IPS-20b (cell line): ENCODE measurements at regions not wholly inside any gene's neighbourhood (a gene's known extent, or its start where the extent isn't known, plus 50 kb on each side); places are given as distances from the start of the nearest gene placed in this dataset.

ENCODE experiments used
- H3K27ac ChIP-seq: one replicate; pipeline ENCODE4 v1.5.1; 2013; ENCODE audit warnings: low read length
- H3K27me3 ChIP-seq: 2 replicates; pipeline ENCODE4 v1.6.1; 2013; ENCODE audit warnings: mild to moderate bottlenecking, low read length, inconsistent platforms; ENCODE audit not compliant: insufficient read depth
- H3K36me3 ChIP-seq: 2 replicates; pipeline ENCODE4 v1.6.1; 2013; ENCODE audit warnings: low read depth, mild to moderate bottlenecking, inconsistent platforms, low read length, moderate library complexity; ENCODE audit not compliant: insufficient read depth
- H3K4me1 ChIP-seq: 2 replicates; pipeline ENCODE4 v1.6.1; 2013; ENCODE audit warnings: mild to moderate bottlenecking, control low read depth, inconsistent platforms, low read length, moderate library complexity; ENCODE audit not compliant: insufficient read depth
- H3K4me3 ChIP-seq: 2 replicates; pipeline ENCODE4 v1.5.1; 2013; ENCODE audit warnings: mild to moderate bottlenecking, low read length, inconsistent platforms
- H3K9ac ChIP-seq: 2 replicates; pipeline ENCODE4 v1.6.1; 2013; ENCODE audit warnings: low read depth, mild to moderate bottlenecking, inconsistent platforms, low read length, moderate library complexity
- H3K9me3 ChIP-seq: 2 replicates; pipeline ENCODE4 v1.6.1; 2013; ENCODE audit warnings: mild to moderate bottlenecking, low read depth, low read length, inconsistent platforms; ENCODE audit not compliant: insufficient read depth

GRCh38 chr3:99256788-99257187 lies 355.3 kb upstream of the DCBLD2 start:
- H3K27ac ChIP-seq: no peak overlapping the region
- peaks cover 5% of the 10 kb centered on the region for H3K9me3 ChIP-seq
- peaks cover 6% of the 10 kb centered on the region; the same call in 1 of the 2 replicates for H3K4me1 ChIP-seq
- no peak overlapping the region for H3K9ac ChIP-seq
- H3K4me3 ChIP-seq: no peak overlapping the region
- H3K27me3 ChIP-seq: no peaks in the 10 kb centered on the region
- H3K36me3 ChIP-seq: no peaks in the 10 kb centered on the region

DNA sequence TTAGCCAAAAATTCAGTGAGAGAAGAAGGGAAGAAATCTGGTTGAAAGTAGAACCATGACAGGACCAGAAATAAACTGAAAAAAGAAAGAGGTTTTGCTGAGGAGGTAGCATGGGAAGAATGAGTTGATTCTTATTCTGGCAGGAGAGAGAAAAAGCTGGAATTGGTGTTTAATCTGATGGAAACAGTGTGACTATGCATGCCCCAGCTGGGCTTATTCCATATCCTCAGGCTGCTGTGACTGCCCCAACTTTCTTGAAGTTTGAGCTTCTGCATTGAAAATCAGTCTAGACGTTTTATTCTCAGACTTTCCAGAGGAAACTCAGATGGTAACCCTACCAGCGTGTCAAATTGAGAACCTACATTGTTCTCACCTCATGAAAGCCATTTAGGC lies 352.5 kb upstream of the DCBLD2 start:
- Histone ChIP-seq H3K4me3 (no peak overlapping the region), H3K27me3 (no peaks in the 10 kb centered on the region)

GRCh38 chr3:99250821-99251355 lies 349.4 kb upstream of the DCBLD2 start:
- H3K36me3 ChIP-seq: no peaks in the 10 kb centered on the region
- no peaks in the 10 kb centered on the region for H3K9me3 ChIP-seq
- no peaks in the 10 kb centered on the region for H3K27me3 ChIP-seq
- no peak overlapping the region for H3K4me3 ChIP-seq
- peaks cover 3% of the 10 kb centered on the region; the same call in 1 of the 2 replicates for H3K4me1 ChIP-seq
- no peak overlapping the region for H3K9ac ChIP-seq
- no peak overlapping the region for H3K27ac ChIP-seq

More for the DNA sequence above, 352.5 kb upstream of the DCBLD2 start:
- Histone ChIP-seq H3K36me3 (no peaks in the 10 kb centered on the region), H3K4me1 (peaks cover 6% of the 10 kb centered on the region; the same call in 1 of the 2 replicates), H3K27ac (no peak overlapping the region), H3K9ac (no peak overlapping the region), H3K9me3 (peaks cover 5% of the 10 kb centered on the region)

DNA sequence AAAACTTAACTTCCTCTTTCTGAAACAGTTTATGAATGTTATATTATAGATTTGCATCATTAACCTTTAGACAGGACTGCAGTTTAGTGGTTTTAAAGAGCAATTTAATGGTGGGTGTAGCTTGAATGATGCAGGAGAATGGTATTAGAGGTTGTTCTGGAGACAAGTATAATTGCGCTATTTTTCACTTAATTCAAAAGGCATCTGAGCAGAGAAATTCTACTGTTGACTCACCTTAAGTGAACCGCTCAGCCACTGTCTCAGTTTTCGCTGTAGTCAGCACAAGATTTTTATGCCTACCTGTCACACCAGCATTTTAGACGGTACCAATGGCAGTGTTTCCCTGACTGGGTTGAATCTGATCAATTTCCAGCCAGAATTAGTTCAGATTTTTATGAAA lies 348.8 kb upstream of the DCBLD2 start:
- H3K27me3 ChIP-seq: no peaks in the 10 kb centered on the region
- H3K9ac ChIP-seq: no peak overlapping the region
- H3K4me1 ChIP-seq: peaks cover 3% of the 10 kb centered on the region; the same call in 1 of the 2 replicates
- no peak overlapping the region for H3K27ac ChIP-seq
- H3K9me3 ChIP-seq: no peaks in the 10 kb centered on the region
- H3K36me3 ChIP-seq: no peaks in the 10 kb centered on the region
- no peak overlapping the region for H3K4me3 ChIP-seq

DNA sequence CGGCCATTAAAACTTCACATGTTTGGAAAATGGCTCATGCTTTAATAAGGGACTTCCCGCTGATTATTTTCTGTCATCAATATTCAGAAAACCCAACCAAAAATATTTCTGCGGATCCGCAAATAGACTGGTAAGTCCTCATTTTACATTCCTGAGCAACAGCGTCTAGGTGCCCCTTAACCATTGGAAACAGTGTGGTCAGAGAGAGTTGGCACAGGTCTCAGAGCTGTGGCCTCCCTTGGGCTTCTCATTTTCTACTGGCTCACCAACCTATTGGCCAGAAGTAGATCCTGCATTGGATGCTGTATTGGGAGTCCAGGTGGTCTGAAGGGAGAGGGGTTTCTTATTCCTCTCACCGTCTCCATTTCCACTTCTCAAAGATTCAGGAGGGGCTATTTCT lies 348.1 kb upstream of the DCBLD2 start:
- H3K4me1 ChIP-seq: peaks cover 3% of the 10 kb centered on the region; the same call in 1 of the 2 replicates
- H3K4me3 ChIP-seq: no peak overlapping the region
- no peaks in the 10 kb centered on the region for H3K9me3 ChIP-seq
- H3K27me3 ChIP-seq: no peaks in the 10 kb centered on the region
- H3K9ac ChIP-seq: no peak overlapping the region
- H3K27ac ChIP-seq: no peak overlapping the region
- no peaks in the 10 kb centered on the region for H3K36me3 ChIP-seq

DNA sequence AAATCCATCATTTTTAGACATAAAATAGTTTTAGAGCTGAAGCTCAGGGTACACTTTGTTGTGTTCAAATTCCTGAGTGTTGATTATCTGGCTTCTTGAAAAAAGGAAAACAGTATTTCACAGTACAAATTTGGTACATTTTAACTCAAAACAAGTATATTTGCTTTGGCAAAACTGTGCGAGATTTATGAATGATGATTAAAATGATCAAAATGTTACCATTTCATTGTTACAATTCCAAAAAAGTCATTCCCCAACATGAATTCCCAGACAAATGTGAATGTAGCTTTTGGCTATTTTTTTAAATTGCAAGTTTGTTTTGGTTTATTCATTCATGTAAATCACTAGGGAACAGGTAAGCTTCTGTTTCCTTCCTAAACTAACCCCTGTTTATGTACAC lies 347.4 kb upstream of the DCBLD2 start:
- H3K27ac ChIP-seq: no peak overlapping the region
- no peaks in the 10 kb centered on the region for H3K27me3 ChIP-seq
- H3K4me1 ChIP-seq: peaks cover 3% of the 10 kb centered on the region; the same call in 1 of the 2 replicates
- no peaks in the 10 kb centered on the region for H3K9me3 ChIP-seq
- no peak overlapping the region for H3K9ac ChIP-seq
- no peak overlapping the region for H3K4me3 ChIP-seq
- H3K36me3 ChIP-seq: no peaks in the 10 kb centered on the region

GRCh38 chr3:99248130-99248529 lies 346.6 kb upstream of the DCBLD2 start:
- H3K9me3 ChIP-seq: no peaks in the 10 kb centered on the region
- no peaks in the 10 kb centered on the region for H3K27me3 ChIP-seq
- peaks cover 3% of the 10 kb centered on the region; the same call in 1 of the 2 replicates for H3K4me1 ChIP-seq
- no peak overlapping the region for H3K4me3 ChIP-seq
- no peak overlapping the region for H3K9ac ChIP-seq
- H3K27ac ChIP-seq: no peak overlapping the region
- no peaks in the 10 kb centered on the region for H3K36me3 ChIP-seq

DNA sequence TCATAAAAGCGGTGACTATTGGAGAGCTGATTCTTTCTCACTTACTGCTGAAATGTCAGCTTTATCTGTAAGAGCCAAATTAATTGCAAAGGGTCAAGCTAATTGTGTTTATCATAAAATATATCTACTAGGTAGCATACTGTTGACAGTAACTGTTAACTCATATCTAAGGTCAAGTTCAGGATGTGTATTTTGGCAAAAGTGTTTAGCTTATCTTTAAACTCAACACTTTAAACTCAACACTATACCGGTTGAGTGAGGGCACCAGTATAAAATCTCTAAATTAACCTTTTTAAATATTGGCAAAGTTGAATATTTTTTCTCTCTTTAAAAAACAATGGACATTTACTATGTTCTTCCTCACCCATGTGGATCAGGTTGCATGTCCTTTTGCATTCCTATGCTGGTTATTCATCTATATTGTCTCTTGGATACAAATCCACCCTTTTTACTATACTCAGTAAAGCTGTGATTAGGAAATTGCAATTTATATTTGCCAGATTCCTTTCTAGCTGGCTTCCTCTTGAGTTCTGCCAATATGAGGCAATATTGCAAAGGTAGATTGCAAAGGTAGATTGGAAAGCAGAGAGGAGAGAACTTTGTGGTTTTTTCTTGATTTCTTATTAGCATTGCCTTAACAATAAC lies 344.6 kb upstream of the DCBLD2 start:
- Histone ChIP-seq H3K4me3 (no peak overlapping the region), H3K27ac (no peak overlapping the region), H3K9me3 (no peaks in the 10 kb centered on the region), H3K4me1 (peaks cover 3% of the 10 kb centered on the region; the same call in 1 of the 2 replicates), H3K36me3 (no peaks in the 10 kb centered on the region), H3K27me3 (no peaks in the 10 kb centered on the region), H3K9ac (no peak overlapping the region)

- H3K27ac ChIP-seq: no peak overlapping the region
- no peak overlapping the region for H3K4me3 ChIP-seq
- no peaks in the 10 kb centered on the region for H3K36me3 ChIP-seq
- H3K4me1 ChIP-seq: no peaks in the 10 kb centered on the region
- H3K27me3 ChIP-seq: no peaks in the 10 kb centered on the region
- H3K9ac ChIP-seq: no peak overlapping the region
- H3K9me3 ChIP-seq: no peaks in the 10 kb centered on the region
Observed at GRCh38 chr3:99242271-99242670, 340.8 kb upstream of the DCBLD2 start.

DNA sequence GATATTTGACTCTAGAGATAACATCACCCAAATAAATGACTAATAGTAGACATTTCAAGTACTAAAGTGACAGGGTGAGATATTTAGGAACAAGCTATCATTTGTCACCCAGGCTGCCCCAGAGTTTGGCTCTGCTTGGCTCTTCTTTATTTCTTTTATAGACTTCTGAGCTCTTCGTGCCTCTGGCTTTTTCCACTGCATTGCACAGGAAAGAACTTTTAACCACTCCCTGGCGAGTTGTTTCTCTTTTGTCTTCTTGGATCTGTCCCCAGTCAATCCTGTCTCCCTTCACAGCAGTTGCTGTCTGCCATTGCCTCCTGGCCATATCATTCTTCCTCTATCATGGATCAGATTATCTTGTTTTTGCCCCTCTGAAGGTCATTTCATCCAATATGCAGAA lies 339.2 kb upstream of the DCBLD2 start:
- no peaks in the 10 kb centered on the region for H3K4me1 ChIP-seq
- H3K27ac ChIP-seq: no peak overlapping the region
- no peaks in the 10 kb centered on the region for H3K36me3 ChIP-seq
- H3K9me3 ChIP-seq: no peaks in the 10 kb centered on the region
- no peaks in the 10 kb centered on the region for H3K27me3 ChIP-seq
- H3K4me3 ChIP-seq: no peak overlapping the region
- H3K9ac ChIP-seq: no peak overlapping the region

- H3K27ac ChIP-seq: no peak overlapping the region
- no peaks in the 10 kb centered on the region for H3K4me1 ChIP-seq
- no peak overlapping the region for H3K4me3 ChIP-seq
- no peaks in the 10 kb centered on the region for H3K27me3 ChIP-seq
- no peak overlapping the region for H3K9ac ChIP-seq
- H3K9me3 ChIP-seq: no peaks in the 10 kb centered on the region
- no peaks in the 10 kb centered on the region for H3K36me3 ChIP-seq
Observed at GRCh38 chr3:99236576-99236975, 335.1 kb upstream of the DCBLD2 start.

DNA sequence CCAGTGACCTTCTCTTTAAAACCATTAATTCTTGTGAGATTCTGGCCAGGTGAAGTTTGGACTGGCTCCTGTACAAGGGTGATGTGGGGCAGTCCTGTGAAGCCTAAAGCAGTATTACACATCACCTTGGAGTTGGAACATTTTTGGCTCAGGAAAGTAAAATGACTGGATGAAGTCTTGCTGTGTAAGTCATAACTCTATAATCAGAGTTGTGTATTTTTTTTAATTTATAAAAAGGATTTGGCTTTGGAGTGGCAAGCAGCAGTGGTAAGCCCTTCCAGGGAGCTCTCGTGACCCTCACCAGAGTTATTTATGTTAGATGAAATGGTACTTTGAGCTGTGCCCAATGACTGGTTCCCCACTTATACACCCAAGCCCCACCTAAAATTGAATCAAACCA lies 331.2 kb upstream of the DCBLD2 start:
- Histone ChIP-seq H3K4me3 (no peak overlapping the region), H3K4me1 (0 out of 2 replicates have a peak, but pooled peaks cover under 1% of the 10 kb centered on the region), H3K9me3 (no peaks in the 10 kb centered on the region), H3K36me3 (no peaks in the 10 kb centered on the region), H3K27me3 (no peaks in the 10 kb centered on the region), H3K27ac (no peak overlapping the region), H3K9ac (no peak overlapping the region)
